GM21515 (cell line): ENCODE measurements at regions not wholly inside any gene's neighbourhood (a gene's known extent, or its start where the extent isn't known, plus 50 kb on each side); places are given as distances from the start of the nearest gene placed in this dataset.

Source experiments
- ATAC-seq: cut with Tn5 transposase; IDR thresholded peaks from one replicate; pipeline ENCODE4 v1.9.1; 2021; ENCODE audit not compliant: unreplicated experiment

GRCh38 chr6:137277971-137278637 lies 58.9 kb upstream of the IFNGR1 start:
- ATAC-seq = no peak

GRCh38 chr6:137272403-137272802 lies 53.2 kb upstream of the IFNGR1 start:
- ATAC-seq = no peak

GRCh38 chr6:137271245-137272183 lies 52.3 kb upstream of the IFNGR1 start:
- no peak for ATAC-seq

DNA sequence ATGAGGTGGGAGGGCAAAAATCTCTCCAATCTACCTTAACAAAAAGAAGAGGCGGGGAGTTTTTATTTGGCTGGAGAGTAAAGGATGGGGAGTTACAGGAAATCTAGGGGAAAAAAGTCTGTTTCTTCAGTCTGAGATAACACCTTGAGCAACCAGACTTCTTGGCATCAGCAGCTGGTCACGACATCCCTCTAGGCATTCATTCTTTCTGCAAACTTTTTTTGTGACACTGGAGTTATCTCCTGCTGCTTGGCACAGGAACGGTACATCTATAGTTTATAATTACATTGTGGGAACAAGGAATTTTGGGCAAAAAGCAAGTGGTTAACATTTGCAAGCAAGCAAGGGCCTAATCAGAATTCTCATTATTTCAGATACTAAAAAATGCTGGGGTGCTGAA lies 50.6 kb upstream of the IFNGR1 start:
- ATAC-seq = no peak

- no peak for ATAC-seq
Measured at GRCh38 chr6:137269347-137269746, 50.2 kb upstream of the IFNGR1 start.
